Trophoblast cell (in vitro differentiated cells and primary cell): ENCODE measurements at regions not wholly inside any gene's neighbourhood (a gene's known extent, or its start where the extent isn't known, plus 50 kb on each side); places are given as distances from the start of the nearest gene placed in this dataset.

Experiments
- DNase-seq, 2 donors: peaks; one replicate each; pipeline ENCODE4 v3.0.0-alpha.2; 2016
- H2AFZ ChIP-seq: 2 replicates; pipeline ENCODE4 v1.6.1; 2013; ENCODE audit warnings: low read length, moderate library complexity, mild to moderate bottlenecking; ENCODE audit not compliant: insufficient read depth, poor library complexity
- H2AK5ac ChIP-seq: 2 replicates; pipeline ENCODE4 v1.6.1; 2013; ENCODE audit warnings: mild to moderate bottlenecking, low read length
- H2BK120ac ChIP-seq: 2 replicates; pipeline ENCODE4 v1.6.1; 2013; ENCODE audit warnings: low read length, mild to moderate bottlenecking, moderate library complexity; ENCODE audit not compliant: insufficient read depth, poor library complexity
- H2BK12ac ChIP-seq: 2 replicates; pipeline ENCODE4 v1.6.1; 2013; ENCODE audit warnings: mild to moderate bottlenecking, low read length, moderate library complexity
- H2BK5ac ChIP-seq: 2 replicates; pipeline ENCODE4 v1.6.1; 2013; ENCODE audit warnings: low read length, low read depth, moderate library complexity, mild to moderate bottlenecking; ENCODE audit not compliant: poor library complexity
- H3K14ac ChIP-seq: 2 replicates; pipeline ENCODE4 v1.6.1; 2013; ENCODE audit warnings: mild to moderate bottlenecking, low read length
- H3K18ac ChIP-seq: 2 replicates; pipeline ENCODE4 v1.6.1; 2013; ENCODE audit warnings: mild to moderate bottlenecking, low read length
- H3K23ac ChIP-seq: 2 replicates; pipeline ENCODE4 v1.6.1; 2013; ENCODE audit warnings: low read length
- H3K27ac ChIP-seq: 2 replicates; pipeline ENCODE4 v1.5.1; 2013; ENCODE audit warnings: low read depth, mild to moderate bottlenecking, inconsistent platforms, low read length, moderate library complexity
- H3K27me3 ChIP-seq: 2 replicates; pipeline ENCODE4 v1.6.1; 2013; ENCODE audit warnings: inconsistent platforms, mild to moderate bottlenecking, low read length, moderate library complexity; ENCODE audit not compliant: insufficient read depth
- H3K36me3 ChIP-seq, 2 experiments: 1 replicate in 1 of 2; 2 replicates in 1 of 2; pipeline ENCODE4 v1.6.1; 2013; ENCODE audit warnings: low read length in 2 of 2, mild to moderate bottlenecking in 2 of 2, moderate library complexity in 1 of 2; ENCODE audit not compliant: insufficient read depth in 2 of 2, control insufficient read depth in 1 of 2
- H3K4ac ChIP-seq: 2 replicates; pipeline ENCODE4 v1.6.1; 2013; ENCODE audit warnings: low read depth, mild to moderate bottlenecking, low read length, moderate library complexity
- H3K4me1 ChIP-seq, 2 experiments: 1 replicate in 1 of 2; 2 replicates in 1 of 2; pipeline ENCODE4 v1.6.1; 2013; ENCODE audit warnings: low read length in 2 of 2, mild to moderate bottlenecking in 2 of 2, moderate library complexity in 1 of 2; ENCODE audit not compliant: insufficient read depth in 2 of 2, control insufficient read depth in 1 of 2
- H3K4me2 ChIP-seq: 2 replicates; pipeline ENCODE4 v1.6.1; 2013; ENCODE audit warnings: inconsistent platforms, mild to moderate bottlenecking, low read length, moderate library complexity
- H3K4me3 ChIP-seq: 2 replicates; pipeline ENCODE4 v1.5.1; 2013; ENCODE audit warnings: mild to moderate bottlenecking, low read depth, low read length, inconsistent platforms
- H3K79me1 ChIP-seq: one replicate; pipeline ENCODE4 v1.6.1; 2013; ENCODE audit warnings: low read length
- H3K79me2 ChIP-seq: 2 replicates; pipeline ENCODE4 v1.6.1; 2013; ENCODE audit warnings: low read length, mild to moderate bottlenecking; ENCODE audit not compliant: control insufficient read depth, insufficient read depth, poor library complexity
- H3K9ac ChIP-seq: 2 replicates; pipeline ENCODE4 v1.6.1; 2013; ENCODE audit warnings: mild to moderate bottlenecking, low read length
- H3K9me3 ChIP-seq: 2 replicates; pipeline ENCODE4 v1.6.1; 2013; ENCODE audit warnings: low read depth, mild to moderate bottlenecking, control low read depth, inconsistent platforms, low read length; ENCODE audit not compliant: insufficient read depth
- H4K12ac ChIP-seq: 2 replicates; pipeline ENCODE4 v1.6.1; 2013; ENCODE audit warnings: low read depth, mild to moderate bottlenecking, low read length, moderate library complexity
- H4K8ac ChIP-seq: 2 replicates; pipeline ENCODE4 v1.6.1; 2013; ENCODE audit warnings: low read depth, mild to moderate bottlenecking, low read length, moderate library complexity
- H4K91ac ChIP-seq: one replicate; pipeline ENCODE4 v1.6.1; 2013; ENCODE audit warnings: low read depth, mild to moderate bottlenecking, low read length, moderate library complexity
- WGBS: extraction: QIAGEN DNeasy Blood & Tissue Kit; methylation state at CpG from one replicate; pipeline ENCODE4 v1.1.7; 2013; ENCODE audit warnings: missing lambda C conversion rate; ENCODE audit not compliant: insufficient read length, insufficient coverage; ENCODE audit errors: extremely low coverage; 5-methylcytosine and 5-hydroxymethylcytosine counted together

- WGBS: no CpG with 5 or more reads among the region's 12 CpGs
- peak overlapping the region; percentile 35 for H3K27ac ChIP-seq
- no peak overlapping the region for H3K9ac ChIP-seq
- H3K23ac ChIP-seq: no peak overlapping the region
- H2BK12ac ChIP-seq: peak overlapping the region; percentile 81
- H4K8ac ChIP-seq: peak overlapping the region; percentile 42
- no peak for DNase-seq
- H3K27me3 ChIP-seq: no peaks in the 10 kb centered on the region
- no peak overlapping the region for H2AFZ ChIP-seq
- H3K18ac ChIP-seq: peak overlapping the region; percentile 46
- peaks cover 37 to 40% of the 10 kb centered on the region in 2 experiments for H3K4me1 ChIP-seq
- H3K4me2 ChIP-seq: no peak overlapping the region
- peak overlapping the region; percentile 47 for H3K4ac ChIP-seq
- H3K79me1 ChIP-seq: peaks cover 50% of the 10 kb centered on the region
- peaks cover 3% of the 10 kb centered on the region for H3K9me3 ChIP-seq
- H2BK5ac ChIP-seq: peak overlapping the region; percentile 34
- H2AK5ac ChIP-seq: peak overlapping the region; percentile 85
- H4K91ac ChIP-seq: peak overlapping the region; percentile 82
- H4K12ac ChIP-seq: no peak overlapping the region
- H3K4me3 ChIP-seq: no peak overlapping the region
- H3K14ac ChIP-seq: peak overlapping the region; percentile 71
- H2BK120ac ChIP-seq: peak overlapping the region; percentile 67
- peaks cover 4% of the 10 kb centered on the region for H3K79me2 ChIP-seq
- H3K36me3 ChIP-seq: no peaks in the 10 kb centered on the region
Observed at GRCh38 chr10:78438907-78439809, 405.5 kb downstream of the RPS24 start.

- no peak overlapping the region for H4K8ac ChIP-seq
- no peak overlapping the region for H4K91ac ChIP-seq
- H4K12ac ChIP-seq: no peak overlapping the region
- no CpG with 5 or more reads among the region's 4 CpGs for WGBS
- no peaks in the 10 kb centered on the region for H3K36me3 ChIP-seq
- no peak overlapping the region for H3K9ac ChIP-seq
- peaks cover 41% of the 10 kb centered on the region for H3K79me1 ChIP-seq
- H2AFZ ChIP-seq: no peak overlapping the region
- DNase-seq: no peak
- H2AK5ac ChIP-seq: no peak overlapping the region
- no peak overlapping the region for H3K4ac ChIP-seq
- H3K14ac ChIP-seq: no peak overlapping the region
- peaks cover 26 to 30% of the 10 kb centered on the region in 2 experiments for H3K4me1 ChIP-seq
- H3K4me2 ChIP-seq: no peak overlapping the region
- H2BK12ac ChIP-seq: no peak overlapping the region
- H3K4me3 ChIP-seq: no peak overlapping the region
- peaks cover 2% of the 10 kb centered on the region for H3K79me2 ChIP-seq
- H3K27ac ChIP-seq: no peak overlapping the region
- no peak overlapping the region for H3K18ac ChIP-seq
- no peak overlapping the region for H2BK5ac ChIP-seq
- no peak overlapping the region for H3K23ac ChIP-seq
- H2BK120ac ChIP-seq: no peak overlapping the region
- H3K27me3 ChIP-seq: no peaks in the 10 kb centered on the region
- H3K9me3 ChIP-seq: peaks cover 3% of the 10 kb centered on the region
Observed at GRCh38 chr10:78441010-78441409, 407.3 kb downstream of the RPS24 start.

GRCh38 chr10:78441694-78442093 is 408.0 kb downstream of the RPS24 start:
- no CpG with 5 or more reads among the region's 5 CpGs for WGBS
- H3K4ac ChIP-seq: no peak overlapping the region
- H3K79me2 ChIP-seq: peaks cover 2% of the 10 kb centered on the region
- no peak overlapping the region for H4K91ac ChIP-seq
- DNase-seq: no peak
- no peak overlapping the region for H2BK5ac ChIP-seq
- peaks cover 35% of the 10 kb centered on the region for H3K79me1 ChIP-seq
- no peak overlapping the region for H3K23ac ChIP-seq
- no peak overlapping the region for H3K4me3 ChIP-seq
- H3K18ac ChIP-seq: no peak overlapping the region
- H3K27ac ChIP-seq: no peak overlapping the region
- no peak overlapping the region for H2AK5ac ChIP-seq
- no peak overlapping the region for H3K4me2 ChIP-seq
- H3K9me3 ChIP-seq: peaks cover 3% of the 10 kb centered on the region
- no peak overlapping the region for H4K8ac ChIP-seq
- H4K12ac ChIP-seq: no peak overlapping the region
- H3K27me3 ChIP-seq: no peaks in the 10 kb centered on the region
- no peak overlapping the region for H3K9ac ChIP-seq
- H2AFZ ChIP-seq: no peak overlapping the region
- no peaks in the 10 kb centered on the region for H3K36me3 ChIP-seq
- no peak overlapping the region for H3K14ac ChIP-seq
- peak overlapping the region; percentile 19 for H2BK120ac ChIP-seq
- H2BK12ac ChIP-seq: peak overlapping the region; percentile 27
- peaks cover 19 to 24% of the 10 kb centered on the region in 2 experiments for H3K4me1 ChIP-seq

DNA sequence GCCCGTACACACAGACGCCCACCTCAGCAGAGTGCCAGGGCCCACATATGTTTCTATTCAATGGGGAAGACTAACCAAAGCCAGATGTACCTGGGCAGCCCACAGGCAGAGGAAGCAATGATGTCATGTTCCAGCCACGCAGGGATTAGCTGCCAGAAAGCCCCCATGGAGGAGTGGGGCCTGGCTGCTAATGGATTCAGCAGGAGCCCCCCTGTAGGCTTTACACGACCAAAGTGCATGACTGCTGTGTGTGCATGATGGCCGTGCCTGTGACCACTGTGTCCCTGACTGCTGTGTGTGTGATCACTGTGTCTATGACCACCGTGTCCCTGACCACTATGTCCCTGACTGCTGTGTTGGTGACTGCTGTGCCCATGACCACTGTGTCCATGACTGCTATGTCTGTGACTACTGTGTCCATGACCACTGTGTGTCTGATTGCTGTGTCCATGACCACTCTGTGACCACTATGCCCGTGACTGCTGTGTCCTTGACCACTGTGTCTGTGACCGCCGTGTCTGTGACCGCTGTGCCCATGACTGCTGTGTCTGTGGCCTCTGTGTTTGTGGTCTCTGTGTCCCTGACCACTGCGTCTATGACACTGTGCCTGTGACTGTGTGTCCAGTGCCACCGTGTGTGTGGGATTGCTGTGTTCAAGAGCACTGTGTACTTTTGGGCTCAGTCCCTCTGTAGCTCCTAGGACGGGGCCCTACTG is 409.3 kb downstream of the RPS24 start:
- peak overlapping the region; percentile 1 for H3K14ac ChIP-seq
- no CpG with 5 or more reads among the region's 13 CpGs for WGBS
- peak overlapping the region; percentile 4 for H2BK12ac ChIP-seq
- H4K12ac ChIP-seq: no peak overlapping the region
- no peak for DNase-seq
- no peak overlapping the region for H3K4me2 ChIP-seq
- peaks cover 3% of the 10 kb centered on the region for H3K9me3 ChIP-seq
- no peak overlapping the region for H3K4ac ChIP-seq
- H3K23ac ChIP-seq: no peak overlapping the region
- H4K91ac ChIP-seq: peak overlapping the region; percentile 13
- no peak overlapping the region for H3K27ac ChIP-seq
- peak overlapping the region; percentile 3 for H2BK120ac ChIP-seq
- H3K18ac ChIP-seq: peak overlapping the region; percentile 28
- H2AK5ac ChIP-seq: peak overlapping the region; percentile 1
- H2BK5ac ChIP-seq: no peak overlapping the region
- H4K8ac ChIP-seq: no peak overlapping the region
- no peaks in the 10 kb centered on the region for H3K27me3 ChIP-seq
- no peaks in the 10 kb centered on the region for H3K36me3 ChIP-seq
- H3K4me3 ChIP-seq: no peak overlapping the region
- H3K79me2 ChIP-seq: no peaks in the 10 kb centered on the region
- H3K9ac ChIP-seq: no peak overlapping the region
- H2AFZ ChIP-seq: no peak overlapping the region
- H3K79me1 ChIP-seq: peaks cover 30% of the 10 kb centered on the region
- H3K4me1 ChIP-seq: peaks cover 10 to 12% of the 10 kb centered on the region in 2 experiments
